Stimulated activated CD4-positive, alpha-beta T cell treated with anti-CD3 and anti-CD28 coated beads, Interleukin-15, amount 100 ng/mL, for 24 hours (primary cell): ENCODE measurements at regions not wholly inside any gene's neighbourhood (a gene's known extent, or its start where the extent isn't known, plus 50 kb on each side); places are given as distances from the start of the nearest gene placed in this dataset.
A peak's percentile ranks its signal among the peaks of the same experiment; 100 is the strongest.
"Not testable (repeated sequence)": the region's sequence is repeated elsewhere in the genome, so short reads cannot be mapped to it uniquely, and the experiment has no call there.

Experiments used
- DNase-seq: peaks from one replicate; pipeline ENCODE4 v3.0.0-alpha.2; 2020

GRCh38 chr2:132273585-132273984 lies 111.8 kb upstream of the ANKRD30BL start:
- not testable (repeated sequence) for DNase-seq

- DNase-seq = no peak
These were observed 112.2 kb upstream of the ANKRD30BL start for GRCh38 chr2:132274000-132274399.

- DNase-seq = no peak
These were observed 113.6 kb upstream of the ANKRD30BL start for GRCh38 chr2:132275396-132275795.

GRCh38 chr2:132276571-132276981 lies 114.8 kb upstream of the ANKRD30BL start:
- DNase-seq = no peak

GRCh38 chr2:132278267-132278666 lies 116.5 kb upstream of the ANKRD30BL start:
- DNase-seq = no peak

- DNase-seq = no peak
These were observed 117.6 kb upstream of the ANKRD30BL start for GRCh38 chr2:132279344-132279743.

- no peak for DNase-seq
These were observed 118.3 kb upstream of the ANKRD30BL start for GRCh38 chr2:132279930-132280615.

- no peak for DNase-seq
These were observed 119.2 kb upstream of the ANKRD30BL start for GRCh38 chr2:132280912-132281311.

- DNase-seq = not testable (repeated sequence)
These were observed 120.4 kb upstream of the ANKRD30BL start for GRCh38 chr2:132282104-132282503.

- no peak for DNase-seq
These were observed 121.2 kb upstream of the ANKRD30BL start for GRCh38 chr2:132282911-132283310.

- DNase-seq = not testable (repeated sequence)
These were observed 124.6 kb upstream of the ANKRD30BL start for GRCh38 chr2:132286289-132286911.

- not testable (repeated sequence) for DNase-seq
These were observed 126.2 kb upstream of the ANKRD30BL start for GRCh38 chr2:132287910-132288309.

GRCh38 chr2:132289138-132289537 lies 127.4 kb upstream of the ANKRD30BL start:
- DNase-seq = not testable (repeated sequence)

GRCh38 chr2:132289812-132290211 lies 126.8 kb upstream of the GPR39 start:
- not testable (repeated sequence) for DNase-seq

GRCh38 chr2:132300592-132301378 lies 115.8 kb upstream of the GPR39 start:
- not testable (repeated sequence) for DNase-seq

GRCh38 chr2:132304661-132305380 lies 111.8 kb upstream of the GPR39 start:
- peak; percentile 7 for DNase-seq

GRCh38 chr2:132307613-132308198 lies 108.9 kb upstream of the GPR39 start:
- DNase-seq = not testable (repeated sequence)

- DNase-seq = not testable (repeated sequence)
These were observed 107.4 kb upstream of the GPR39 start for GRCh38 chr2:132309203-132309602.

GRCh38 chr2:132315546-132315945 lies 101.1 kb upstream of the GPR39 start:
- DNase-seq = not testable (repeated sequence)

- not testable (repeated sequence) for DNase-seq
These were observed 99.5 kb upstream of the GPR39 start for GRCh38 chr2:132317026-132317680.

GRCh38 chr2:132318481-132318880 lies 98.1 kb upstream of the GPR39 start:
- DNase-seq = not testable (repeated sequence)

- DNase-seq = not testable (repeated sequence)
These were observed 92.6 kb upstream of the GPR39 start for GRCh38 chr2:132324005-132324404.
